Muscle layer of colon (tissue), 2 donors: ENCODE measurements at regions not wholly inside any gene's neighbourhood (a gene's known extent, or its start where the extent isn't known, plus 50 kb on each side); places are given as distances from the start of the nearest gene placed in this dataset.

ENCODE experiments used
- H3K27ac ChIP-seq: one replicate; pipeline ENCODE4 v1.7.0; 2013; ENCODE audit warnings: low read depth, mild to moderate bottlenecking, low read length, moderate library complexity
- H3K27me3 ChIP-seq, 2 donors: one replicate each; pipeline ENCODE4 v1.7.0; 2013; ENCODE audit warnings: low read length in 2 of 2, mild to moderate bottlenecking in 2 of 2; ENCODE audit not compliant: insufficient read depth in 2 of 2, control insufficient read depth in 1 of 2
- H3K36me3 ChIP-seq: one replicate; pipeline ENCODE4 v1.7.0; 2013; ENCODE audit warnings: mild to moderate bottlenecking, low read length; ENCODE audit not compliant: insufficient read depth
- H3K4me1 ChIP-seq: one replicate; pipeline ENCODE4 v1.7.0; 2013; ENCODE audit warnings: mild to moderate bottlenecking, low read length; ENCODE audit not compliant: insufficient read depth
- H3K4me3 ChIP-seq, 2 donors: one replicate each; pipeline ENCODE4 v1.7.0; 2013; ENCODE audit warnings: low read length in 2 of 2, low read depth in 1 of 2, mild to moderate bottlenecking in 1 of 2, moderate library complexity in 1 of 2
- H3K9ac ChIP-seq: one replicate; pipeline ENCODE4 v1.7.0; 2013; ENCODE audit warnings: low read length
- H3K9me3 ChIP-seq: one replicate; pipeline ENCODE4 v1.7.0; 2013; ENCODE audit warnings: mild to moderate bottlenecking, low read length
- donor health status: abdominal sarcoma.
- donor health status: Adenocarcinoma of cecum.

DNA sequence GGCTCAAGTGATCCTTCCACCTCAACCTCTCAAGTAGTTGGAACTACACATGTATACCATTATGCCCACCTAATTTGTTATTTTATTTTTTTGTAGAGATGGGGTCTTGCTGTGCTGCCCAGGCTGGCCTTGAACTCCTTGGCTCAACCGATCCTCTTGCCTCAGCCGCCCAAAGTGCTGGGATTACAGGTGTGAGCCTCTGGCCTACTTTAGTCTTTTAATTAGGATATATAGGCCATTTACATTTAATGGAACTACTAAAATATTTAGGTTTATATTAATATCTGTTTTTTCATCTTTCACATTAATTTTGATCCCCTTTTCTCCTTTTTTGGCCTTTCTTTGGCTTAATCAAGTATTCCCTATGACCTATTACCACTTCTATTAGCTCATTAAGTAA lies 95.7 kb upstream of the OSR1 start:
- Histone ChIP-seq H3K36me3 (no peaks in the 10 kb centered on the region), H3K4me1 (no peaks in the 10 kb centered on the region), H3K9ac (no peak overlapping the region), H3K9me3 (no peaks in the 10 kb centered on the region), H3K4me3 (no peak overlapping the region), H3K27ac (no peak overlapping the region), H3K27me3 (no peaks in the 10 kb centered on the region)

DNA sequence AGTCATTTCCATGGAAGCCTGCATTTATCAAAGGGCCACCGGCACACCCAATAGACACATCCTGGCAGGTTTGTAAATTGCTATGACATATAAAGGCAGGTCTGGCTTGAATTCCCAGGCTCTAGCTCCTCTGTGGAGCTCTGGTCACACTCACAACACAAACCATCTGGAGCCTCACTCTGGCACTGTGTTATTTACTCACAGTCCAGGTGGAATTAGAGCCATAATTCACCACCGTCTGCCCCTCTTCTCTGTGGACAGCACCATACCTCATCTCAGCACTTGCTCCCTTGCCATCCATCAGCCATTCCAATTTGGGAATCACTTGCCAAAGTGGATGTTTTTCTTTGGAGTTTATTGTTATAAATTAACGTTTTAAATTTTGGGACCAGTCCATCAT lies 84.3 kb upstream of the OSR1 start:
- H3K9me3 ChIP-seq: no peaks in the 10 kb centered on the region
- no peak overlapping the region for H3K4me3 ChIP-seq

GRCh38 chr2:19439081-19439480 lies 80.7 kb upstream of the OSR1 start:
- Histone ChIP-seq H3K36me3 (no peaks in the 10 kb centered on the region), H3K9me3 (no peaks in the 10 kb centered on the region)

More for the DNA sequence above, 84.3 kb upstream of the OSR1 start:
- no peak overlapping the region for H3K9ac ChIP-seq
- H3K4me1 ChIP-seq: peaks cover 6% of the 10 kb centered on the region
- no peaks in the 10 kb centered on the region for H3K27me3 ChIP-seq
- H3K36me3 ChIP-seq: no peaks in the 10 kb centered on the region
- H3K27ac ChIP-seq: no peak overlapping the region

DNA sequence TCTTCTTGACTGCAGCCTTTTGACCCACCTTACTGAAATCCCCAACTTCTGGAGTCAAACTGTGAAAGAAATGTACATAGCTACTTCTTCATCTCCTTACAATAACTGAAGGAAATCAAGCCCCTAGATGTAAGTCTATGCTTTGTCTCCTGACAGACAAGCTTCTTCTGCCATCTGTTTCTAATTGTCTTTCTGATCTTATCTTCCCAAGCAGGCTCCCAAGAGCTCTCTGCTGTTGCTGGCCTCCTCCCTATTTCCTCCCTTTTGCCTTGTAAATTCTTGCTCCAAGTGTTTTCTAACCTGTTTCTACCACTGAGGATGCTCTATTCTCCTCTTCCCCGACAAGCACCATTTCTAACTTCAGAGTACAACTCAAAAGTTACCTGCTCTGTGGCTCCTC lies 77.4 kb upstream of the OSR1 start:
- Histone ChIP-seq H3K9me3 (no peaks in the 10 kb centered on the region), H3K4me1 (peaks cover 6% of the 10 kb centered on the region), H3K9ac (no peak overlapping the region), H3K36me3 (no peaks in the 10 kb centered on the region), H3K4me3 (no peak overlapping the region), H3K27me3 (no peaks in the 10 kb centered on the region), H3K27ac (no peak overlapping the region)

More at GRCh38 chr2:19439081-19439480, 80.7 kb upstream of the OSR1 start:
- Histone ChIP-seq H3K27ac (no peak overlapping the region), H3K27me3 (no peaks in the 10 kb centered on the region), H3K4me1 (peaks cover 6% of the 10 kb centered on the region), H3K4me3 (no peak overlapping the region), H3K9ac (no peak overlapping the region)

GRCh38 chr2:19434413-19434812 lies 76.0 kb upstream of the OSR1 start:
- Histone ChIP-seq H3K4me3 (no peak overlapping the region), H3K27me3 (no peaks in the 10 kb centered on the region), H3K9ac (no peak overlapping the region), H3K9me3 (no peaks in the 10 kb centered on the region), H3K36me3 (no peaks in the 10 kb centered on the region), H3K4me1 (peaks cover 2% of the 10 kb centered on the region), H3K27ac (no peak overlapping the region)

DNA sequence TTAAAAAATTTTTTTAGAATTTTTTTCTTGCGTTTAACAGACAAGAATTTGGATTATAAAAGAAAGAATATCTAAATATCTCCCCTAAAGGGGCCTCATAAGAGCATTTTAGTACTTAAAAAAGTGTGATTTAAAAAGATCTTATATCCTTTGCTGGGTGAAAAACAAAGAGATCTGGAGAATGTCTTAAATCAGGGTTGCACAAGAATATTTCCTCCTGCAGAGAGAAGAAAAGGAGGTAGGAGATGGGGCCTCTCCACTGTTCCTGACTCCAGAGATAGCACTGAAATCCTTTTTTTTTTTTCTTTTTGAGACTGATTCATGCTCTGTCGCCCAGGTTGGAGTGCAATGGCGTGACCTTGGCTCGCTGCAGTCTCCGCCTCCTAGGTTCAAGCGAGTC lies 68.5 kb upstream of the OSR1 start:
- H3K4me1 ChIP-seq: no peaks in the 10 kb centered on the region
- no peaks in the 10 kb centered on the region for H3K36me3 ChIP-seq
- H3K4me3 ChIP-seq: no peak overlapping the region
- H3K27me3 ChIP-seq: no peaks in the 10 kb centered on the region
- H3K27ac ChIP-seq: no peak overlapping the region
- H3K9ac ChIP-seq: no peak overlapping the region
- no peaks in the 10 kb centered on the region for H3K9me3 ChIP-seq

- H3K4me3 ChIP-seq: no peak overlapping the region
- no peaks in the 10 kb centered on the region for H3K9me3 ChIP-seq
- H3K9ac ChIP-seq: no peak overlapping the region
Observed at GRCh38 chr2:19426144-19426543, 67.7 kb upstream of the OSR1 start.

GRCh38 chr2:19425419-19425818 lies 67.0 kb upstream of the OSR1 start:
- Histone ChIP-seq H3K9me3 (no peaks in the 10 kb centered on the region), H3K36me3 (no peaks in the 10 kb centered on the region), H3K27ac (no peak overlapping the region), H3K4me3 (no peak overlapping the region), H3K27me3 (no peaks in the 10 kb centered on the region), H3K9ac (no peak overlapping the region), H3K4me1 (no peaks in the 10 kb centered on the region)

More at GRCh38 chr2:19426144-19426543, 67.7 kb upstream of the OSR1 start:
- no peaks in the 10 kb centered on the region for H3K36me3 ChIP-seq
- no peak overlapping the region for H3K27ac ChIP-seq
- no peaks in the 10 kb centered on the region for H3K27me3 ChIP-seq
- no peaks in the 10 kb centered on the region for H3K4me1 ChIP-seq

- no peak overlapping the region for H3K9ac ChIP-seq
- H3K27me3 ChIP-seq: no peaks in the 10 kb centered on the region
- no peak overlapping the region for H3K27ac ChIP-seq
- no peaks in the 10 kb centered on the region for H3K4me1 ChIP-seq
- no peaks in the 10 kb centered on the region for H3K9me3 ChIP-seq
- no peaks in the 10 kb centered on the region for H3K36me3 ChIP-seq
- H3K4me3 ChIP-seq: no peak overlapping the region
Observed at GRCh38 chr2:19419211-19419880, 60.9 kb upstream of the OSR1 start.

DNA sequence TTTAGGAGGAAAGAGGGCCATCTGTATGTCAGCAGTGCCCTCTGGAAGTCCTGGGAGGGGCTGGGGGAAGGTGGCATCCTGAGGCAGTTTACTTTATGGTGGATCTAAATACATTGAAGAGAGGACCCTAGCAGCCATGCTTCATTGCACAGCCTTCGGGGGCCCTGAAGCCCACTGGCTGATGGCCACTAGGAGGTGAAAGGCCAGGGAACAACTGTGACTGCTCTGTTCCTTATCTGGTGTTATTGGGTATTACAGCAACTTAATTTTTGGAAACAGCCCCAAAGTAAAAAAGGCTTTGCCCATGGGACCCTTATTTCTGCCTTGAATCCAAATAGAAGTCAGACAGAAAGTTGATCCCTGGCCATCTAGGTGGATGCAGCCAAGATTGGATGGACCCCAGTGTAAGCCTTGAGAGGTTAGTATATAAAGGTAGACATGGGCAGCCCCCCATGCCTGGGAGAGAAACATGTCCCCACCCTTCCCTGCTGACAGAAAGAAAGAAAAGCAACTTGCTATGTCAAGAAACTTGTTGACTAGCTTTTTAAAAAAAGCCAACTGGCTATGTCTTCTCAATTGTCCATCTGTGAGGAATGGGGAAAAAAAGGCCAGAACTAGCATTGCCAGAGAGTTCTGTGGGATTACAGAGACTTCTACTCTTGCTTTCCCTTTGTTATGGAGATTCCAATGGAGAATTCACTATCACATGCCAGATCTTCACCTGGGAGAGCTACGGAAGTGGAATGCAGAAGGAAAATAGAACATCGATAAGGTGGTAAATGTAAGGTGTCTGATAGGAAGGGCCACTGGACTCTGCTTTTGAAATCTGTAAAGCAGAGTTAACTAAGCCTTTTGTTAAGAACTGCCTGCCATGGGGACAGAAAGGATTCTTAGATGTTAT lies 58.6 kb upstream of the OSR1 start:
- Histone ChIP-seq H3K4me3 (no peak overlapping the region), H3K36me3 (no peaks in the 10 kb centered on the region), H3K9ac (no peak overlapping the region), H3K9me3 (no peaks in the 10 kb centered on the region), H3K4me1 (no peaks in the 10 kb centered on the region), H3K27me3 (no peaks in the 10 kb centered on the region), H3K27ac (no peak overlapping the region)

DNA sequence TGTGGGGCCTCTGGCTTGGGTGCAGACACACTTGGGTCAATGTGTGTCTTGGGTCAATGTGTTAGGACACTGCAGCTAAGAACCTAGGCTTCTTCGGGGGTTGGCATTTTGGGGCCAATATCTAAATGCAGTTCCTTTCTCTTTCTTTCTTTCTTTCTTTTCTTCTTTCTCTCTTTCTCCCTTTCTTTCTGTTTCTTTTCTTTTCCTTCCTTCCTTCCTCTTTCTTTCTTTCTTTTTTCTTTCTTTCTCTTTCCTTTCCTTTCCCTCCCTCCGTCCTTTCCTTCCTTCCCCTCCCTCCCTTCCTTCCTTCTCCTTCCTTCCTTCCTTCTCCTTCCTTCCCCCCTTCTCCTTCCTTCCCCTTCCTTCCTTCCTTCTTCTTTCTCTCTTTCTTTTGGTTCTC lies 57.7 kb upstream of the OSR1 start:
- no peaks in the 10 kb centered on the region for H3K4me1 ChIP-seq
- H3K4me3 ChIP-seq: no peak overlapping the region
- no peak overlapping the region for H3K27ac ChIP-seq
- no peaks in the 10 kb centered on the region for H3K36me3 ChIP-seq
- no peaks in the 10 kb centered on the region for H3K9me3 ChIP-seq
- H3K9ac ChIP-seq: no peak overlapping the region
- no peaks in the 10 kb centered on the region for H3K27me3 ChIP-seq
